ENCODE measurements at regions not wholly inside any gene's neighbourhood (a gene's known extent, or its start where the extent isn't known, plus 50 kb on each side); places are given as distances from the start of the nearest gene placed in this dataset.

DNA sequence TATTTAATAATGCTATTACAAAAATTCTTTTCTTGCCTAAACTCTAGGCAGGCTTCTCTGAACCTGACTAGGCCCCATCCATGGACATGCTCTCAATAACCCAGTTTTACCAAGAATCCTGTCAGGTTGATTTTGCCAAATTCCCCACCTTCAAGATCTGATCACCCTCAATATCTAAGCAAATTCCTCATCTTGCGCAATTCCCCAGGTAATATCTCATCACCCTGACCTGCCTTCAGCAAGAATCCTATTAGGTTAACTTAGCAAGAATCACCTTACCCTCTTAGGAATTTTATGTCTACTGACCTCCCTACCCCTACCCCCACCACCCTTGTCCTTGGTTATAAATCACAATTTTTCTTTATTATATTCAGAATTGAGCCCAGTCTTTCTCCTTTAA is 579.1 kb downstream of the C4orf33 start:
- TF ChIP-seq, protein P1, sequence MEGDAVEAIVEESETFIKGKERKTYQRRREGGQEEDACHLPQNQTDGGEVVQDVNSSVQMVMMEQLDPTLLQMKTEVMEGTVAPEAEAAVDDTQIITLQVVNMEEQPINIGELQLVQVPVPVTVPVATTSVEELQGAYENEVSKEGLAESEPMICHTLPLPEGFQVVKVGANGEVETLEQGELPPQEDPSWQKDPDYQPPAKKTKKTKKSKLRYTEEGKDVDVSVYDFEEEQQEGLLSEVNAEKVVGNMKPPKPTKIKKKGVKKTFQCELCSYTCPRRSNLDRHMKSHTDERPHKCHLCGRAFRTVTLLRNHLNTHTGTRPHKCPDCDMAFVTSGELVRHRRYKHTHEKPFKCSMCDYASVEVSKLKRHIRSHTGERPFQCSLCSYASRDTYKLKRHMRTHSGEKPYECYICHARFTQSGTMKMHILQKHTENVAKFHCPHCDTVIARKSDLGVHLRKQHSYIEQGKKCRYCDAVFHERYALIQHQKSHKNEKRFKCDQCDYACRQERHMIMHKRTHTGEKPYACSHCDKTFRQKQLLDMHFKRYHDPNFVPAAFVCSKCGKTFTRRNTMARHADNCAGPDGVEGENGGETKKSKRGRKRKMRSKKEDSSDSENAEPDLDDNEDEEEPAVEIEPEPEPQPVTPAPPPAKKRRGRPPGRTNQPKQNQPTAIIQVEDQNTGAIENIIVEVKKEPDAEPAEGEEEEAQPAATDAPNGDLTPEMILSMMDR (tag by site-specific recombination; IDR thresholded peaks at IDR 0.05), result no peak
- TF ChIP-seq, protein P2, sequence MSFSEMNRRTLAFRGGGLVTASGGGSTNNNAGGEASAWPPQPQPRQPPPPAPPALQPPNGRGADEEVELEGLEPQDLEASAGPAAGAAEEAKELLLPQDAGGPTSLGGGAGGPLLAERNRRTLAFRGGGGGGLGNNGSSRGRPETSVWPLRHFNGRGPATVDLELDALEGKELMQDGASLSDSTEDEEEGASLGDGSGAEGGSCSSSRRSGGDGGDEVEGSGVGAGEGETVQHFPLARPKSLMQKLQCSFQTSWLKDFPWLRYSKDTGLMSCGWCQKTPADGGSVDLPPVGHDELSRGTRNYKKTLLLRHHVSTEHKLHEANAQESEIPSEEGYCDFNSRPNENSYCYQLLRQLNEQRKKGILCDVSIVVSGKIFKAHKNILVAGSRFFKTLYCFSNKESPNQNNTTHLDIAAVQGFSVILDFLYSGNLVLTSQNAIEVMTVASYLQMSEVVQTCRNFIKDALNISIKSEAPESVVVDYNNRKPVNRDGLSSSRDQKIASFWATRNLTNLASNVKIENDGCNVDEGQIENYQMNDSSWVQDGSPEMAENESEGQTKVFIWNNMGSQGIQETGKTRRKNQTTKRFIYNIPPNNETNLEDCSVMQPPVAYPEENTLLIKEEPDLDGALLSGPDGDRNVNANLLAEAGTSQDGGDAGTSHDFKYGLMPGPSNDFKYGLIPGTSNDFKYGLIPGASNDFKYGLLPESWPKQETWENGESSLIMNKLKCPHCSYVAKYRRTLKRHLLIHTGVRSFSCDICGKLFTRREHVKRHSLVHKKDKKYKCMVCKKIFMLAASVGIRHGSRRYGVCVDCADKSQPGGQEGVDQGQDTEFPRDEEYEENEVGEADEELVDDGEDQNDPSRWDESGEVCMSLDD (tag by site-specific recombination; IDR thresholded peaks at IDR 0.05), result no peak
- TF ChIP-seq ZNF37A (tag by site-specific recombination; IDR thresholded peaks at IDR 0.05), result no peak
- no peak for TF ChIP-seq ZNF785 (tag by site-specific recombination; IDR thresholded peaks at IDR 0.05)
- TF ChIP-seq, protein P3, sequence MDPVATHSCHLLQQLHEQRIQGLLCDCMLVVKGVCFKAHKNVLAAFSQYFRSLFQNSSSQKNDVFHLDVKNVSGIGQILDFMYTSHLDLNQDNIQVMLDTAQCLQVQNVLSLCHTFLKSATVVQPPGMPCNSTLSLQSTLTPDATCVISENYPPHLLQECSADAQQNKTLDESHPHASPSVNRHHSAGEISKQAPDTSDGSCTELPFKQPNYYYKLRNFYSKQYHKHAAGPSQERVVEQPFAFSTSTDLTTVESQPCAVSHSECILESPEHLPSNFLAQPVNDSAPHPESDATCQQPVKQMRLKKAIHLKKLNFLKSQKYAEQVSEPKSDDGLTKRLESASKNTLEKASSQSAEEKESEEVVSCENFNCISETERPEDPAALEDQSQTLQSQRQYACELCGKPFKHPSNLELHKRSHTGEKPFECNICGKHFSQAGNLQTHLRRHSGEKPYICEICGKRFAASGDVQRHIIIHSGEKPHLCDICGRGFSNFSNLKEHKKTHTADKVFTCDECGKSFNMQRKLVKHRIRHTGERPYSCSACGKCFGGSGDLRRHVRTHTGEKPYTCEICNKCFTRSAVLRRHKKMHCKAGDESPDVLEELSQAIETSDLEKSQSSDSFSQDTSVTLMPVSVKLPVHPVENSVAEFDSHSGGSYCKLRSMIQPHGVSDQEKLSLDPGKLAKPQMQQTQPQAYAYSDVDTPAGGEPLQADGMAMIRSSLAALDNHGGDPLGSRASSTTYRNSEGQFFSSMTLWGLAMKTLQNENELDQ (tag by site-specific recombination; IDR thresholded peaks at IDR 0.05; ENCODE audit: low read depth), result no peak
- no peak for TF ChIP-seq ZNF184 (tag by site-specific recombination; IDR thresholded peaks at IDR 0.05)
- TF ChIP-seq, protein P4, sequence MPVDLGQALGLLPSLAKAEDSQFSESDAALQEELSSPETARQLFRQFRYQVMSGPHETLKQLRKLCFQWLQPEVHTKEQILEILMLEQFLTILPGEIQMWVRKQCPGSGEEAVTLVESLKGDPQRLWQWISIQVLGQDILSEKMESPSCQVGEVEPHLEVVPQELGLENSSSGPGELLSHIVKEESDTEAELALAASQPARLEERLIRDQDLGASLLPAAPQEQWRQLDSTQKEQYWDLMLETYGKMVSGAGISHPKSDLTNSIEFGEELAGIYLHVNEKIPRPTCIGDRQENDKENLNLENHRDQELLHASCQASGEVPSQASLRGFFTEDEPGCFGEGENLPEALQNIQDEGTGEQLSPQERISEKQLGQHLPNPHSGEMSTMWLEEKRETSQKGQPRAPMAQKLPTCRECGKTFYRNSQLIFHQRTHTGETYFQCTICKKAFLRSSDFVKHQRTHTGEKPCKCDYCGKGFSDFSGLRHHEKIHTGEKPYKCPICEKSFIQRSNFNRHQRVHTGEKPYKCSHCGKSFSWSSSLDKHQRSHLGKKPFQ (tag by site-specific recombination; IDR thresholded peaks at IDR 0.05), result no peak
- no peak for TF ChIP-seq ZNF792 (tag by site-specific recombination; IDR thresholded peaks at IDR 0.05)
- no peak for TF ChIP-seq ZNF530 (tag by site-specific recombination; IDR thresholded peaks at IDR 0.05; ENCODE audit: low read depth)

Measured in HEK293 (cell line).